AG04449 (cell line): ENCODE measurements at regions not wholly inside any gene's neighbourhood (a gene's known extent, or its start where the extent isn't known, plus 50 kb on each side); places are given as distances from the start of the nearest gene placed in this dataset.

ENCODE experiments used
- CTCF ChIA-PET: fragments of 350-600 bp; formaldehyde crosslinking; extraction: SDS; loops from one replicate; lab custom pipeline; 2021; ENCODE audit warnings: antibody characterized with exemption; lab: Yijun Ruan, JAX
- POLR2A ChIA-PET: fragments of 400-600, 350-600 bp; formaldehyde crosslinking; extraction: SDS; loops from one replicate; lab custom pipeline; 2020; ENCODE audit warnings: antibody characterized with exemption, inconsistent platforms; lab: Yijun Ruan, JAX
- DNase-seq: peaks from one replicate; pipeline ENCODE4 v3.0.0-alpha.2; 2010; ENCODE audit warnings: low read depth, low spot score
- H3K4me3 ChIP-seq: 2 replicates; pipeline ENCODE4 v1.5.1; 2011; ENCODE audit warnings: low read depth, mild to moderate bottlenecking, control low read depth, low read length
- TF ChIP-seq, protein P1 (sequence below): IDR thresholded peaks from one replicate; pipeline ENCODE4 v1.5.1; 2011; ENCODE audit warnings: mild to moderate bottlenecking, moderate library complexity, low read length, control low read depth, inconsistent platforms; ENCODE audit not compliant: insufficient read depth; ENCODE audit errors: missing control alignments

DNA sequence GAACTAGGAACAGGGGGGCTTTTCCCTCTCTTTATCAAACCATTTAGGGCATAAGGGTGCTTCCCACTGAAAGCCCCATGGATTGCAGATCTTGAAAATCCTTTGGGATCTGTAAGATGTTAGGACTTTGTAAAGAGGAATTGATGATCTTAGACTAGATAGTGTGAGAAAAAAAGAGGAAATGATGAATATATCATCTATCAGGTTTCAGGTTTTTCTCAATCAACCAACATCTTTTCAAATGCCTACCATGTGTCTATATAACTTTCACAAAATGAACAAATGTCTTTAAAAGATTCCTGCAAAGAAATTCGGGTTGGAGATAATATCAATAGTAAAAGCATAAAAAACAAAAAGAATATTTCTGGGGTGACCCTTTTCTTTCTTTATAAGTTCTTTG, 50.1 kb downstream of the KCNC4 start:
- ChIA-PET POLR2A (no interaction called here), CTCF (no interaction called here)
- no peak for DNase-seq
- H3K4me3 ChIP-seq = no peak overlapping the region
- TF ChIP-seq, protein P1, sequence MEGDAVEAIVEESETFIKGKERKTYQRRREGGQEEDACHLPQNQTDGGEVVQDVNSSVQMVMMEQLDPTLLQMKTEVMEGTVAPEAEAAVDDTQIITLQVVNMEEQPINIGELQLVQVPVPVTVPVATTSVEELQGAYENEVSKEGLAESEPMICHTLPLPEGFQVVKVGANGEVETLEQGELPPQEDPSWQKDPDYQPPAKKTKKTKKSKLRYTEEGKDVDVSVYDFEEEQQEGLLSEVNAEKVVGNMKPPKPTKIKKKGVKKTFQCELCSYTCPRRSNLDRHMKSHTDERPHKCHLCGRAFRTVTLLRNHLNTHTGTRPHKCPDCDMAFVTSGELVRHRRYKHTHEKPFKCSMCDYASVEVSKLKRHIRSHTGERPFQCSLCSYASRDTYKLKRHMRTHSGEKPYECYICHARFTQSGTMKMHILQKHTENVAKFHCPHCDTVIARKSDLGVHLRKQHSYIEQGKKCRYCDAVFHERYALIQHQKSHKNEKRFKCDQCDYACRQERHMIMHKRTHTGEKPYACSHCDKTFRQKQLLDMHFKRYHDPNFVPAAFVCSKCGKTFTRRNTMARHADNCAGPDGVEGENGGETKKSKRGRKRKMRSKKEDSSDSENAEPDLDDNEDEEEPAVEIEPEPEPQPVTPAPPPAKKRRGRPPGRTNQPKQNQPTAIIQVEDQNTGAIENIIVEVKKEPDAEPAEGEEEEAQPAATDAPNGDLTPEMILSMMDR = no peak

DNA sequence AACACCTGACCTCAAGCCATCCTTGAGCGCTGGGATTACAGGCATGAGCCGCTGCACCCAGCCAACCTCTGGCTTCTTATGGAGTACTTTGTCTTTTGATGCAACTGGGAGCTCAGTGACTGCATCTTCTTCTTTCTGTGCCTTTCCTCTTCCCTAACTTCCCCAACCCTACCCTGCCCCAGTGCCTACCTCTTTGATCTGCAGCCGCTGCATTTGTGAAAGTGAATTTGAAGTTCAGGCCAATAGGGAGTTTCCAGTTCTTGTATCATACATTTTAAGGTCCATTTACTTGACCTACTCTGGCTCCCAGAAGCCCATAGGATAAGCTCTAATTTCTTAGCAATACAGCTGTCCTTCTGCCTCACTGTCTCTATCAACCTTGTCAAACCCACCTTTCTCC, 52.2 kb downstream of the KCNC4 start:
- H3K4me3 ChIP-seq = no peak overlapping the region
- TF ChIP-seq, protein P1 = no peak
- ChIA-PET POLR2A (no interaction called here), CTCF (no interaction called here)
- no peak for DNase-seq

DNA sequence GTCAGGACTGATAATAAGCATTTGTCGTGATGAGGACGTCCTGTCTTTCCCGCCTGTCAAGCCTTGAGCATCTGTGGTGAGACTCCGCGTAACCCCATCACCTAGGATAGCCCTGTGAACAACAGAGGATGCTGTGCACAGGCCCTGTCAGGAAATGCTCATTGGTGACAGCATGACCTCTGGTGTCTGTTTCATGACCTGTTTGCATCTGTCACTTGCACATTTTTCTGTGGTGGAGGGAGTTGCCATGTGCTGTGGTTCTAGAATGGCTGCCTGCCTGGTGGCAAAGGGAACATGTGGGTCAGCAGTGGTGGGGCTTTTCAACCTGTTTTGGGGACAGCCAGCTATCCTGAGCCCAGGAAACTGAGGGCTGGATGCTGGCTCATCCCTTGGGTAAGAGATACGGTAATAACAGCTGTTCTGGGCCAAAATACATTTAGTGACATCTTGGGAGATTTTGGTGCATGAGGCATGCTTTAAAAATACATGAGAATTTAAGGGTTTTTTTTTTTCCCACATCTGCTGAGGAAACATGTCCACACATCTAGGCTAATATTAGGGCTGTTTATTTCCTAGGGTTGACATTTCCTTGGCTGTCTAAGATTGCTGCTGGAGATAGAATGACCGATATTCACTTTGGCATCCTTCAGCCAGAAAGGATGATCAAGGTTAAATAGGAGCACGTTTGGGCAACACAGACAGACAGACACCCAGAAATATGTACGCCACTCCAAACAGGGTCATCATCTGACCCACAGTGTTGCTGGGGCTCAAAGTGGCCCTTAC, 52.9 kb downstream of the KCNC4 start:
- CTCF ChIA-PET = no interaction called here
- POLR2A ChIA-PET = no interaction called here
- TF ChIP-seq, protein P1 = no peak
- no peak for DNase-seq
- H3K4me3 ChIP-seq = no peak overlapping the region

DNA sequence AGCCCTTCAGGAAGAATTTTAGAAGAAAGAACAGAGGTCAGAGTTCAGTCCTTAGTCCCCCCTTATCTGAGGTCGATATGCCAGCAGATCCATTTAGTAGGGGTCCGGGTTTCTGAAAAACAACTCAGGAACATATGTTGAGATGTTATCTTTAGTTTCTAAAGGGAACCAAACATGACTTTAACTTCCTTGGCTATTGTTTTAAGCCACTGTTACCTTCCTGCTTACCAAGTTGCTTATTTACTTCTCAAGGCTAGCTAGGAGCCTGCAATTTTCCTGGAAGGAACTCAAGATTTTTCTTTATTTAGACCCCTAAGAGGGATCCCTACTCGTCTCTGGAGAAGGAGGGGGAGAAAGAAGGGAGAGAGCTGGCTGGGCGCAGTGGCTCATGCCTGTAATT, 54.3 kb downstream of the KCNC4 start:
- POLR2A ChIA-PET = no interaction called here
- DNase-seq = no peak
- H3K4me3 ChIP-seq = no peak overlapping the region
- TF ChIP-seq, protein P1 = no peak
- CTCF ChIA-PET = no interaction called here

DNA sequence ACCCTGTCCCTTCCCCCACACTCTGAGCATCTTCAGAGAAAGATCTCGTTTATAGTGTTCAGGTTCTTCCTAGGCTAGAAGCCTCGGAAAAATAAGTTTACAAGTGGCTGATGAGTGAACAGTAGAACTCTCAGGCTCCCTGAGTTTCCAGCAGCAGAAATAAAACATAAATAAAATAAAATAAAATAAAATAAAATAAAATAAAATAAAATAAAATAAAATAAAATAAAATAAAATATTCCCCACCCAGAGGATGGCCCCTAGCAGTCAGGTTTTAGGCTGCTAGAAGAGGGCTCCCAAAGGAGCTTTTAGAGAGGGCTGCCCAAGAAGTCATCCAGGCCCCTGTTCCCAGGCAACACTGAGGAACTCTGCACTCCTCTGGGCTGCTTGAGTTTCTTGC, 55.1 kb downstream of the KCNC4 start:
- POLR2A ChIA-PET = no interaction called here
- CTCF ChIA-PET = no interaction called here
- TF ChIP-seq, protein P1 = no peak
- no peak for DNase-seq
- no peak overlapping the region for H3K4me3 ChIP-seq

DNA sequence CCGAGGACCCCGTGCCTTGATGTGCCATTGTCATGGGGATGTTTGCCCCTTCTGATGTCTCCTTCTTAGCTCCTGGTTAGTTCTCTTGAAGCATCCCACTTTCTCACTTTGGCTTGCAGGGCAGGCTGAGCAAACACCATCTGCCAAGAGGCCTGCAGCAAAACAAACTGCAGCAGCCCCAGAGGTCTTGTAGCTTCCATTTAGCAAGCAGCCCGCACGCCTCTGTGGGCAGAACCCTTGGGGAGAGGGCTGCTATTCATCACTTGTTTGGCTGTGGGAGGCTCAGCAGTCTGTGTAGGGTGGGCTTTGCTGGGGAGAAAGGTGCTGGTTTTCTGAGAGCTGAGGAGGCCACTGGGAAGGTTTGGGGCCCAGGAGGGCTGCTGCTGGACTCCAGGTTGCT, 56.7 kb downstream of the KCNC4 start:
- TF ChIP-seq, protein P1 = no peak
- POLR2A ChIA-PET = no interaction called here
- CTCF ChIA-PET = interaction anchor here (1.4 to 2.0 kb wide), 2 partner anchors 46 to 59 kb away, joined by 4 to 6 read pairs; no protein-coding TSS in a partner anchor
- no peak for DNase-seq
- no peak overlapping the region for H3K4me3 ChIP-seq
